ENCODE measurements at regions not wholly inside any gene's neighbourhood (a gene's known extent, or its start where the extent isn't known, plus 50 kb on each side); places are given as distances from the start of the nearest gene placed in this dataset.

GRCh38 chr18:38421021-38421420 is 855.4 kb upstream of the CELF4 start:
- no peaks in the 10 kb centered on the region for H3K9me3 ChIP-seq (replicated peaks; ENCODE audit: control insufficient read depth, insufficient read depth, low read length)
- CTCF ChIA-PET: no interaction called here
- no peak for FAIRE-seq
- no peaks in the 10 kb centered on the region for H4K20me1 ChIP-seq (ENCODE audit: control insufficient read depth, insufficient read depth)
- 47% methylated on average over 10 of the region's 10 CpGs for WGBS (ENCODE audit: insufficient coverage, insufficient replicate concordance, low lambda C conversion rate, missing lambda C conversion rate)
- ATAC-seq: no peak
- TF ChIP-seq NR2F1 (conservative IDR thresholded peaks at IDR 0.05) (no peak), YY1 (IDR thresholded peaks at IDR 0.05; ENCODE audit: low read depth, low read length) (no peak), NR2C1 (IDR thresholded peaks at IDR 0.05) (no peak), RUNX3 (IDR thresholded peaks at IDR 0.05; ENCODE audit: low read length) (no peak), MEF2B (IDR thresholded peaks at IDR 0.05; ENCODE audit: partially characterized antibody, poor library complexity, severe bottlenecking) (no peak), CREB1 (IDR thresholded peaks at IDR 0.05; ENCODE audit: low read depth) (no peak), PML (IDR thresholded peaks at IDR 0.05; ENCODE audit: low read length) (no peak), SMAD5 (IDR thresholded peaks at IDR 0.05; ENCODE audit: low read depth) (no peak), MXI1 (IDR thresholded peaks at IDR 0.05; ENCODE audit: low read depth, low read length) (no peak), POLR2AphosphoS5 (IDR thresholded peaks at IDR 0.05; ENCODE audit: low read length) (no peak), SMARCA5 (IDR thresholded peaks at IDR 0.05) (no peak), FOXM1 (IDR thresholded peaks at IDR 0.05; ENCODE audit: low read depth, low read length) (no peak), ZNF24 (IDR thresholded peaks at IDR 0.05) (no peak)
- TF ChIP-seq, protein P1, sequence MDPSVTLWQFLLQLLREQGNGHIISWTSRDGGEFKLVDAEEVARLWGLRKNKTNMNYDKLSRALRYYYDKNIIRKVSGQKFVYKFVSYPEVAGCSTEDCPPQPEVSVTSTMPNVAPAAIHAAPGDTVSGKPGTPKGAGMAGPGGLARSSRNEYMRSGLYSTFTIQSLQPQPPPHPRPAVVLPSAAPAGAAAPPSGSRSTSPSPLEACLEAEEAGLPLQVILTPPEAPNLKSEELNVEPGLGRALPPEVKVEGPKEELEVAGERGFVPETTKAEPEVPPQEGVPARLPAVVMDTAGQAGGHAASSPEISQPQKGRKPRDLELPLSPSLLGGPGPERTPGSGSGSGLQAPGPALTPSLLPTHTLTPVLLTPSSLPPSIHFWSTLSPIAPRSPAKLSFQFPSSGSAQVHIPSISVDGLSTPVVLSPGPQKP (IDR thresholded peaks at IDR 0.05; ENCODE audit: low read depth, low read length): no peak
- SMC1A ChIA-PET (ENCODE audit: uncharacterized antibody, unreplicated experiment): interaction anchor here (1.1 kb wide), 1 partner anchor 93 kb away, joined by 3 read pairs; no protein-coding TSS in a partner anchor
- no peaks in the 10 kb centered on the region for H3K36me3 ChIP-seq (ENCODE audit: control insufficient read depth in 2 of 2, insufficient read depth in 2 of 2, low read length in 1 of 2)
- POLR2A ChIA-PET: no interaction called here
- H3K27ac ChIP-seq (ENCODE audit: control insufficient read depth, insufficient read depth): no peak overlapping the region
- RAD21 ChIA-PET (ENCODE audit: unreplicated experiment): no interaction called here
- no peak overlapping the region for H2AFZ ChIP-seq (ENCODE audit: control insufficient read depth, low read depth, low read length)
- no peak for DNase-seq (ENCODE audit: low read depth, low spot score)
- no peaks in the 10 kb centered on the region for H3K27me3 ChIP-seq (replicated peaks in 1 of 2; ENCODE audit: control insufficient read depth in 2 of 2, insufficient read depth in 2 of 2, low read length in 1 of 2)
- H3K9ac ChIP-seq (ENCODE audit: control insufficient read depth, insufficient read depth, low read length): no peak overlapping the region
- BruUV-seq (replicated peaks): no TSS peak
- H3K4me3 ChIP-seq: no peak overlapping the region
- H3K79me2 ChIP-seq (ENCODE audit: control insufficient read depth, insufficient read depth, low read length): no peaks in the 10 kb centered on the region
- H3K4me1 ChIP-seq (ENCODE audit: control insufficient read depth, insufficient read depth, low read length): no peaks in the 10 kb centered on the region
- in situ Hi-C loops (cut with MboI) (no loop called here), intact Hi-C loops (cut with micrococcal nuclease; ENCODE audit: unreplicated experiment) (no loop called here)
- H3K4me2 ChIP-seq (ENCODE audit: control insufficient read depth, insufficient read depth): no peak overlapping the region

Data from GM12878 (cell line).